Lower leg skin (tissue), 3 donors: ENCODE measurements at regions not wholly inside any gene's neighbourhood (a gene's known extent, or its start where the extent isn't known, plus 50 kb on each side); places are given as distances from the start of the nearest gene placed in this dataset.

Experiments used
- POLR2A ChIP-seq, 2 donors: fragments of 450-650 bp; IDR thresholded peaks; one replicate each; pipeline ENCODE4 v1.6.1; 2016 to 2017; ENCODE audit warnings: antibody characterized with exemption in 2 of 2, mild to moderate bottlenecking in 1 of 2, moderate library complexity in 1 of 2
- TF ChIP-seq, protein P1 (sequence below), 3 donors: fragments of 450-650 bp; IDR thresholded peaks; one replicate each; pipeline ENCODE4 v1.5.1; 2016; ENCODE audit warnings: antibody characterized with exemption in 3 of 3, mild to moderate bottlenecking in 3 of 3, moderate library complexity in 2 of 3

GRCh38 chr5:118456085-118456484, 532.3 kb downstream of the DTWD2 start:
- TF ChIP-seq, protein P1, sequence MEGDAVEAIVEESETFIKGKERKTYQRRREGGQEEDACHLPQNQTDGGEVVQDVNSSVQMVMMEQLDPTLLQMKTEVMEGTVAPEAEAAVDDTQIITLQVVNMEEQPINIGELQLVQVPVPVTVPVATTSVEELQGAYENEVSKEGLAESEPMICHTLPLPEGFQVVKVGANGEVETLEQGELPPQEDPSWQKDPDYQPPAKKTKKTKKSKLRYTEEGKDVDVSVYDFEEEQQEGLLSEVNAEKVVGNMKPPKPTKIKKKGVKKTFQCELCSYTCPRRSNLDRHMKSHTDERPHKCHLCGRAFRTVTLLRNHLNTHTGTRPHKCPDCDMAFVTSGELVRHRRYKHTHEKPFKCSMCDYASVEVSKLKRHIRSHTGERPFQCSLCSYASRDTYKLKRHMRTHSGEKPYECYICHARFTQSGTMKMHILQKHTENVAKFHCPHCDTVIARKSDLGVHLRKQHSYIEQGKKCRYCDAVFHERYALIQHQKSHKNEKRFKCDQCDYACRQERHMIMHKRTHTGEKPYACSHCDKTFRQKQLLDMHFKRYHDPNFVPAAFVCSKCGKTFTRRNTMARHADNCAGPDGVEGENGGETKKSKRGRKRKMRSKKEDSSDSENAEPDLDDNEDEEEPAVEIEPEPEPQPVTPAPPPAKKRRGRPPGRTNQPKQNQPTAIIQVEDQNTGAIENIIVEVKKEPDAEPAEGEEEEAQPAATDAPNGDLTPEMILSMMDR (IDR thresholded peaks at IDR 0.05): no peak
- no peak for TF ChIP-seq POLR2A (IDR thresholded peaks at IDR 0.05)
